ENCODE measurements at regions not wholly inside any gene's neighbourhood (a gene's known extent, or its start where the extent isn't known, plus 50 kb on each side); places are given as distances from the start of the nearest gene placed in this dataset.
"Not testable (repeated sequence)": the region's sequence is repeated elsewhere in the genome, so short reads cannot be mapped to it uniquely, and the experiment has no call there.

DNA sequence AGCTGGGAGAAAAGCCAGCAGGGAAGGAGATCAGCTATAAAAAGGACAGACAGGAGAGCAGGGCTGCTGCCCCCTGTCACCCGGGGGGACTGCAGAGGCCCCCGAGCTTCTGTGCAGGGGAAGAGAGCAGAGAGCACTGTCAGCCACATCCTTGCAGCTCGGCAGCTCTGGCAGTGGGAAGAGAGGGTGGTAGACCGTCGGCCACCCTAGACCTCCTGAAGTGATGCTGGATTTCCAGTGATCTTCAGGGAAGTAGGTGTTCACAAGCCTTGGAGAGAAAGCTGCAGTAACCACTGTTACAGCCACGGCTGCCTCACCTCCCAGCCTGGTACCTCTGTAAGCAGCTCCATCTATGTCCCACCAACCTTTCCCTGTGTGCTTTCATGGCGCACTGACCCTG is 134.9 kb downstream of the TFCP2L1 start:
- DNase-seq, result no peak

DNA sequence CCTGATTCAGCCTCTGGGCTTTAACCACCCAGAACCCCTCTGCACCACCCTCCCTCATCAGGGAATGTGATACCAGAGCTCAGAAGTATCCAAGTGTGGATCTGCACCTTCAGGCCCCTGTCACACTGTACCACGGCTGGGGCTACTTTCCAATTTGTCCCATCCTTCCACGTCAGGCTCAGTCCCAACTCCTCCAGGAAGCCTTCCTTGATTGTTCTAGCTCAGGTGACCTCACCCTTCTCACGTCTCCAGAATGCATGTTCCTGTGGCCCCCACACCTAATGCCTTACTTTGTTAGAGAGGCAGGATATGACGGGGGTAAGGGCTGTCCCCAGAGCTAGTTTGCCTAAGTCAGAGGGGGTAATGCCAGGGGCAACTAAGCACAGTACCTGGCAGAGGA is 134.3 kb downstream of the TFCP2L1 start:
- DNase-seq, result no peak

DNA sequence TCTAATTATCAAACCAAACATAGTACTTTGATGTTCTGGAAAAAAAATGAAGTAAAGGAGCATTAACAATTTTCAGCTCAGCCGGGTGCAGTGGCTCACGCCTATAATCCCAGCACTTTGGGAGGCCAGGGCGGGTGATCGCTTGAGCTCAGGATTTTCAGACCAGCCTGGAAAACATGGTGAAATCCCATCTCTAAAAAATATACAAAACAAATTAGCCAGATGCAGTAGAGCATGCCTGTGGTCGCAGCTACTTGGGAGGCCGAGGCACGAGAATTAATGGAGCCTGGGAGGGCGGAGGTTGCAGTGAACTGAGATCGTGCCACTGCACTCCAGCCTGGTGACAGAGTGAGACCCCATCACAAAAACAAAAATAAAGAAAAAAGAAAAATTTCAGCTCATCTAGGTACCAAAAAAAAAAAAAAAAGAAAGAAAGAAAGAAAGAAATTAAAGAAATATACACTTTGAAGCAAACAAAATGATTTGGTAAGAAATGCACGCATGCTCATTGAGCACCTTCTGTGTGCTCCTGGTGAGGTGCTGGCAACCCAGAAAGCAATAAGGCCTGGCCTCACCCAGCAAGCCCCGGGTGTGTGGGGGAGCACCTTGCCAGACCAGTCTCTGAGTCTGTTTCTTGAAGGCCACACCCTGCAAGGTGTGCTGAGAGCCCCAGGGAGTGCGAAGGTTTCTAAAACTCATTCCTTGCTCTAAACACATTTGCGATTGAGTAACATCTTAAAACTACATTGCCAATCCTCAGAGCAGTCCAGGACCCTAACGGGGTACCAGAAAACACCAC is 133.5 kb downstream of the TFCP2L1 start:
- DNase-seq, result no peak

DNA sequence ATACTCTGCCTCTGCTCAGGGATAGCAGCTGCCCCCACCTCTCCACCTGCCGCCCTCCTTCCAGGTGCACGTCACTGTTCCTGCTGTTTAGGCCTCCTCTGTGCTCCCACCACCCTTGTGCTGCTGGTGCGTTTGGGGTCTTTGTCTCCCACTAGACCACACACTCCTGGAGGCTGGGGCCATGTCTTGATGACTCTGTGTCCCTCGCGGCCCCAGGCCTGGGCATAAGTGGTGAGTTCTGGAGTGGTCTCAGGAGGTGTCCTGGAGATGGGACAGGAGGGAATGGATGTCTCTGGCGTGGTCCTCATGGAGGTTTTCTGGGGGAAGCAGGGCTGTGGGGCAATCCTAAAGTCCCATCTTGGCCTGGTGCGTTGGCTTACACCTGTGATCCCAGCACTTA is 132.1 kb downstream of the TFCP2L1 start:
- DNase-seq, result no peak

DNA sequence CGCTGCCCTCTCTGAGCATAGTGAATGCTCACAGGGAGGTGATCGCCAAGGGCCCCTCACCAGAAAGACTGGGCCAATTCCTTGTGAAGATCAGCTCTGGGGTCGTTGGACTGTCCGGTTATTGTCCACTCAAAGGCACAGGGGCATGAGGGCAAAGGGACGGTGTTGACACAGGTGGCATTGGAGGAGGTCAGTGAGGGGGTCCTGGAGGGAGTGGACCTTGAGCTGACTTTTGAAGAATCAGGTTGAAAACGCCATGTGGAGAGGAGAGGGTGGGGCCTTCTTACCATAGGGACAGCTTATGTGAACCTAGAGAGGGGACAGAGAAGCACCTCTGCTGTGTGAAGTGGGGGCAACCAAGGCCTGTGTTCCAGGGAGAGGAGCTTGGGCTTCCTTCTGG is 131.5 kb downstream of the TFCP2L1 start:
- no peak for DNase-seq

DNA sequence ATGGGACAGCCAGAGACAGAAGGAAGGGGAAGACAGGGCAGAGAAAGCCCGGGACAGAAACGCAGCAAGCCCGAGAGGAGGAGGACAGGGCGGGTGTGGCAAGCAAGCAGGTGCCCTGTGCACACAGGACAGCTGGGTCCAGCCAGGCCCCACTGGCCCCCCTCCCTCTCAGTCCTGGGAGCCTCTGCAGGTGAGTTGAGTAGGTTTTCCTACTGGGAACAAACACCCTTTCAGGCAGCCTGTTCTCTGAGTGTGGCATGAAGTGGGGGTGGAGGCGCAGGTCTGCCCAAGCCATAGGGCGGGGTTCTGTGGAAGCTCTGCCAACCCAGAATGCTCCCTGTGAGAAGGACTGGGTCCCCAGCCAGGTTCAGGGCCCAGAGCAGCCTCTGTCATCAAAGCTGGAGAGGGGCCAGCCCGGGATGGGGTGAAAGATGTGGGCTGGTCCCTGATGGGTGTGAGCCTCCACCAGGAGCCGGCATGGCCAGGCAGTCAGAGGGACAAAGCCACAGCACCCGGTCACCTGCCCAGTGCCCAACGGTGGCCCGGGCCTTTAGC is 129.4 kb downstream of the TFCP2L1 start:
- DNase-seq, result no peak

DNA sequence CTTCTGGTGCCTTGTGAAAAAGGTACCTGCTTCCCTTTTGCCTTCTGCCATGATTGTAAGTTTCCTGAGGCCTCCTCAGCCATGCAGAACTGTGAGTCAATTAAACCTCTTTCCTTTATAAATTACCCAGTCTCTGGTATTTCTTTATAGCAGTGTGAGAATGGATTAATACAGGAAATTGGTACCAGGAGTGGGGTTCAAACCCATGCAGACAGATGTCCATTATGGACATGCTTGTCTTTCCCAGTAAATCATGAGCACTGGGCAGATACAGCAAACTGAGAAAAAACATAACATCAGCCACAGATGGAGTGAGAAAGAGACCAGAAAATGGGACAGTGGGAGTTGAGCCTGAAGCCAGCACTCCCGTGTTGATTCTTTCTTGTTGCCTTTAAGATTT is 127.5 kb downstream of the TFCP2L1 start:
- DNase-seq, result not testable (repeated sequence)

DNA sequence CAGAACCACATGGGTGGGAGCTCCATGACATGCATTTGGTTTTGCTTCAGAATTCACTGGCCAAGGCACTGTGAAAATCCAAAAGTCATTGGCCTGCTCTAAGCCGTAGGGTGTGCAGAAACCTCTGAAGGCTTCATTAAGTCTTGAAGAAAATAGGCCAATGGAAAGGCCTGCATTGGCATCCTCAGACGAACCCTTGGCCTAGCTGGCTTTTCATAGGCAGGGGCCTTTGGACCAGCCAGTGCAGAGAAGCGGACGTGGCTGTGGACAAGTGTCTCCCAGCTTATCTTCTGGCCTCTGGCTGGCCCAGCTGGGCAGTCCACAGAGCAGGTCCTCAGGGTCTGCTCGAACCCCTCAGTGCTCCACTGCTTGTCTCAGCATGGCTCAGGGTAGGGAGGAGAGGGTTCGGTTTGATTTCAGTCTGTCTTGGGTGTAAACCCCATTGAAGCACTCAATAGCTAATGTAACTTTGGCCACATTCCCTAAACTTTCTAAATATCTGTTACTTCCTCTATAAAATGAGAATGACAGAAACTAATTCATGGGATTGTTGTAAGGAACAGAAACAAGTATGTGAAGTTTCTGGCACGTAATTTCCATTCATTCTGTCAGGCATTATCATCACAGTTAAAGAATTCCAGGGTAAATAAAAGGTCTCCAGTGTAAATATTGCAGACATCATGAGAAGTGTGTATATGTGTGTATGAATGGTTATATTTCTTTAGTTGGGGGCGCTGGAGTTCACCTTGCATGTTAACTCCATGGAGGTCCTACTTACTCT is 125.5 kb downstream of the TFCP2L1 start:
- DNase-seq, result no peak

DNA sequence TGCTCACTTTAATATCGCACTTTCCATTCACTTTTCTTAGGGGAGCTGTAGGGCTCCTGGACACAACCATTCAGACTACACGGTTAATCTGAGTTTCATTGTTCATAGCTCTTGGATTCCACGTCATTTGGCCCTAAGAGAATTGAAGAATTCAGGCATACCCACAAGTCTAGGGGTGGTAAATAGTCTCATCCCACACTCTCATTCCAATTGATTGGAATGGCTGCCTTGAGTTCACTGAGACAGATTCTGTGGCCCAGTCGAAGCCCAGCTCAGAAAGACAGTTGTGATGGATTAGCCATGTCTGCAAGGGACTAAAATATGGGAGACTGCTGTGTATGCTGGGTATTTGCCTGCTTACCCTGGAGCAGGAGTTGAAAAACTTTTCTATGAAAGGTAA is 124.6 kb downstream of the TFCP2L1 start:
- no peak for DNase-seq

DNA sequence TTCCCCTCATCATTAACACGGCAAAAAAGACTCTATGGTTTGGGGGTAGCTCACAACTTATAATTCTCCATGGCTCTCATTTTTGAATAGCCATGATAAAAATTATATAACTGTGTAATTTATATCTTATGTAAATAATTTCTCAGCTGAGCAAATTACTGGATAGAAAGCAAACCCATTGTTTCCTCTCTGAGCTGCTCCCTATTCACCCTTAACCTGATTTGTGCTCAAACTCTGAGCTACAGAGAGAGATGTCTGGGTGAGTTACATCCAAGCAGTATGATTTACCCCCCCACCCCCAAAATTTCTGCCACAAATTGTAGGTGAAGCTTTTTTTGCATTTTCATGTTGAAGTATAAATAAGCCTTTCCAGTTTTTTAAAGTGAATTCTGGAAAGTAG is 123.7 kb downstream of the TFCP2L1 start:
- no peak for DNase-seq

DNA sequence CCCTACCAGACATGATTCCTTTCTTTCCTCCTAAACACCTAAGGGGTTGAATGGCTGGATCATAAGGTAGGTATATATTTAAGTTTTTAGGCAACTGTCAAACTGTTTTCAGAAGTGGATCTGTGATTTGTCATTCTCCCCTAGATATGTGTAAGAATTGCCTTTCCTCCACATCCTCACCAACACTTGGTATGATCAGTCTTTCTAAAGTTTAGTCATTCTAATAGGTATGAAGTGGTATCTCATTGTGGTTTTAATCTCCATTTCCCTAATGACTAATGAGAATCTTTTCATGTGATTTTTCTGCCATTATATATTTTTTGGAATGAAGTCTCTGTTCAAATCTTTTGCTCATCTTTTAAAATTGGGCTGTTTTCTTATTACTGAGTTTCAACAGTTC is 122.1 kb downstream of the TFCP2L1 start:
- DNase-seq, result no peak

DNA sequence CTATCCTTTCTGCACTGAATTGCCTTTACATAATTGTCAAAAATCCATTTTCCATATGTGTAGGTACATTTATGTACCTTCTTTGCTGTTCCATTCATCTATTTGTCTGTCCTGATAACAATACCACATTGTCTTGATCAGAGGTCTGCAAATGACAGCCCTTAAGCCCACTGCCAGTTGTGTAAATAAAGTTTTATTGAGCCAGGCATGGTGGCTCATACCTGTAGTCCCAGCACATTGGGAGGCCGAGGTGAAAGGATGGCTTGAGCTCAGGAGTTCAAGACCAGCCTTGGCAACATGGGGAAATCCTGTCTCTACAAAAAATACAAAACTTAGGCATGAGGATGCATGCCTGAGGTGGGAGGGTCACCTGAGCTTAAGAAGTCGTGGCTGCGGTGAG is 121.0 kb downstream of the TFCP2L1 start:
- DNase-seq, result no peak

DNA sequence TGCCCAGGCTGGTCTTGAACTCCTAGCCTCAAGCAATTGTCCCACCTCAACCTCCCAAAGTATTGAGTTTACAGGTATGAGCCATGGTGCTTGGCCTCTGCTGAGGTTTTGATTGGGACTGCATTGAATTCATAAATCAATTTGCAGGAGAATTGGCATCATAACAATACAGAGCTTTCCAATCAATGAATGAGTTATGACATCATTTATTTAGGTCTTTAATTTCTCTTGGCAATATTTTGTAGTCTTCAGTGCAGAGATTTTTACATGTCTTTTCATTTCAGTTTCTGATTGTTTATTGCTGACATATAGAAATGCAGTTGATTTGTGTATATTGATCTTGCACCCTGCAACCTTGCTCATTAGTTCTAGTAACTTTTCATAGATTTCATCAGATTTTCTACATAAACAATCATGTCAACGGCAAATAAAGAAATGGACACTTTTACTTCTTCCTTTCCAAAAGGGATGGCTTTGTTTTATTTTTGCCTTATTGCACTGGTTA is 119.9 kb downstream of the TFCP2L1 start:
- DNase-seq, result no peak

Data from T-helper 2 cell (primary cell).